ENCODE measurements at regions not wholly inside any gene's neighbourhood (a gene's known extent, or its start where the extent isn't known, plus 50 kb on each side); places are given as distances from the start of the nearest gene placed in this dataset.

DNA sequence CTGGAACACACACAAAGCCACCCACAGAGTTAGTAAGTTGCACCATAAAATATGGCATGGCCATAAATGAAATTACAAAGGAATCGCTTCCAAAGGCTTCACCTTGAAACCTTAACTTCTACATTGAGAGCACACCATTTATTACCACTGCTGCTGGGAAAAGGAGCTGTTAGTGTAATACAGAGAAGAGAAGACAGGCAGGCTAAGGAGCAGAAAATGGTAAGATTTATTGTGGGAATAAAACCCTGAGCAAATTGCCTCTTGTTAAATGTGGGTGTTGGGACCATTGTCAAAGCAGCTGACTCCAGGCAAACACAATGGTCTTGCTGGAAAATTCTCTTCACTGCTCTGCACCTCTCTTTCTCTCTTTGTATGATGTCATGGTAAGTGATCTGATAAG is 79.2 kb upstream of the NHS start:
- TF ChIP-seq EZH2 (IDR thresholded peaks at IDR 0.05; ENCODE audit: borderline replicate concordance, insufficient read depth, low read length, poor library complexity, severe bottlenecking): no peak
- no peak for TF ChIP-seq POLR2AphosphoS5 (IDR thresholded peaks at IDR 0.05)
- no peak for TF ChIP-seq TAF1 (IDR thresholded peaks at IDR 0.05; ENCODE audit: low read depth)
- TF ChIP-seq MXI1 (conservative IDR thresholded peaks at IDR 0.05; ENCODE audit: poor library complexity, severe bottlenecking): no peak
- TF ChIP-seq RAD21 (conservative IDR thresholded peaks at IDR 0.05): no peak
- no peak for TF ChIP-seq CTCF (IDR thresholded peaks at IDR 0.05; ENCODE audit: poor library complexity, severe bottlenecking)
- no peak for TF ChIP-seq SMC3 (conservative IDR thresholded peaks at IDR 0.05; ENCODE audit: poor library complexity)
- TF ChIP-seq, protein P1, sequence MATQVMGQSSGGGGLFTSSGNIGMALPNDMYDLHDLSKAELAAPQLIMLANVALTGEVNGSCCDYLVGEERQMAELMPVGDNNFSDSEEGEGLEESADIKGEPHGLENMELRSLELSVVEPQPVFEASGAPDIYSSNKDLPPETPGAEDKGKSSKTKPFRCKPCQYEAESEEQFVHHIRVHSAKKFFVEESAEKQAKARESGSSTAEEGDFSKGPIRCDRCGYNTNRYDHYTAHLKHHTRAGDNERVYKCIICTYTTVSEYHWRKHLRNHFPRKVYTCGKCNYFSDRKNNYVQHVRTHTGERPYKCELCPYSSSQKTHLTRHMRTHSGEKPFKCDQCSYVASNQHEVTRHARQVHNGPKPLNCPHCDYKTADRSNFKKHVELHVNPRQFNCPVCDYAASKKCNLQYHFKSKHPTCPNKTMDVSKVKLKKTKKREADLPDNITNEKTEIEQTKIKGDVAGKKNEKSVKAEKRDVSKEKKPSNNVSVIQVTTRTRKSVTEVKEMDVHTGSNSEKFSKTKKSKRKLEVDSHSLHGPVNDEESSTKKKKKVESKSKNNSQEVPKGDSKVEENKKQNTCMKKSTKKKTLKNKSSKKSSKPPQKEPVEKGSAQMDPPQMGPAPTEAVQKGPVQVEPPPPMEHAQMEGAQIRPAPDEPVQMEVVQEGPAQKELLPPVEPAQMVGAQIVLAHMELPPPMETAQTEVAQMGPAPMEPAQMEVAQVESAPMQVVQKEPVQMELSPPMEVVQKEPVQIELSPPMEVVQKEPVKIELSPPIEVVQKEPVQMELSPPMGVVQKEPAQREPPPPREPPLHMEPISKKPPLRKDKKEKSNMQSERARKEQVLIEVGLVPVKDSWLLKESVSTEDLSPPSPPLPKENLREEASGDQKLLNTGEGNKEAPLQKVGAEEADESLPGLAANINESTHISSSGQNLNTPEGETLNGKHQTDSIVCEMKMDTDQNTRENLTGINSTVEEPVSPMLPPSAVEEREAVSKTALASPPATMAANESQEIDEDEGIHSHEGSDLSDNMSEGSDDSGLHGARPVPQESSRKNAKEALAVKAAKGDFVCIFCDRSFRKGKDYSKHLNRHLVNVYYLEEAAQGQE (IDR thresholded peaks at IDR 0.05; ENCODE audit: borderline replicate concordance): no peak
- no peak for TF ChIP-seq EP300 (conservative IDR thresholded peaks at IDR 0.05; ENCODE audit: poor library complexity, severe bottlenecking)
- H3K9ac ChIP-seq (ENCODE audit: low read length): no peak overlapping the region
- no peak overlapping the region for H3K4me2 ChIP-seq (ENCODE audit: low read length)
- H3K9me3 ChIP-seq (ENCODE audit: low read length): no peaks in the 10 kb centered on the region
- H2AFZ ChIP-seq (ENCODE audit: low read depth, low read length): no peak overlapping the region
- no peaks in the 10 kb centered on the region for H3K9me2 ChIP-seq (ENCODE audit: insufficient read depth, low read length)
- no peaks in the 10 kb centered on the region for H3K79me2 ChIP-seq (replicated peaks; ENCODE audit: insufficient read depth, low read length)
- H4K20me1 ChIP-seq (ENCODE audit: insufficient read depth): no peaks in the 10 kb centered on the region
- no peak overlapping the region for H3K27ac ChIP-seq (ENCODE audit: low read length)
- no peaks in the 10 kb centered on the region for H3K36me3 ChIP-seq (ENCODE audit: insufficient read depth, low read length)
- no peaks in the 10 kb centered on the region for H3F3A ChIP-seq (ENCODE audit: insufficient read depth, low read length, poor library complexity, severe bottlenecking)
- no peaks in the 10 kb centered on the region for H3K27me3 ChIP-seq (ENCODE audit: insufficient read depth, low read depth, low read length)
- no peak overlapping the region for H3K4me3 ChIP-seq (ENCODE audit: low read length)

GRCh38 chrX:17298564-17298963 is 76.4 kb upstream of the NHS start:
- Histone ChIP-seq H3K79me2 (replicated peaks; ENCODE audit: insufficient read depth, low read length) (no peaks in the 10 kb centered on the region), H3K4me3 (ENCODE audit: low read length) (no peak overlapping the region), H3K36me3 (ENCODE audit: insufficient read depth, low read length) (no peaks in the 10 kb centered on the region), H2AFZ (ENCODE audit: low read depth, low read length) (no peak overlapping the region), H3K9me2 (ENCODE audit: insufficient read depth, low read length) (no peaks in the 10 kb centered on the region), H3K9me3 (ENCODE audit: low read length) (no peaks in the 10 kb centered on the region), H3K9ac (ENCODE audit: low read length) (no peak overlapping the region), H3K27me3 (ENCODE audit: insufficient read depth, low read depth, low read length) (no peaks in the 10 kb centered on the region), H3K4me2 (ENCODE audit: low read length) (no peak overlapping the region), H3F3A (ENCODE audit: insufficient read depth, low read length, poor library complexity, severe bottlenecking) (no peaks in the 10 kb centered on the region), H3K27ac (ENCODE audit: low read length) (no peak overlapping the region), H4K20me1 (ENCODE audit: insufficient read depth) (no peaks in the 10 kb centered on the region)
- no peak for TF ChIP-seq RAD21 (conservative IDR thresholded peaks at IDR 0.05)
- no peak for TF ChIP-seq POLR2AphosphoS5 (IDR thresholded peaks at IDR 0.05)
- TF ChIP-seq EP300 (conservative IDR thresholded peaks at IDR 0.05; ENCODE audit: poor library complexity, severe bottlenecking): no peak
- TF ChIP-seq MXI1 (conservative IDR thresholded peaks at IDR 0.05; ENCODE audit: poor library complexity, severe bottlenecking): no peak
- TF ChIP-seq, protein P1 (IDR thresholded peaks at IDR 0.05; ENCODE audit: borderline replicate concordance): no peak

All from neural cell (in vitro differentiated cells).